CD14-positive monocyte (primary cell): ENCODE measurements at regions not wholly inside any gene's neighbourhood (a gene's known extent, or its start where the extent isn't known, plus 50 kb on each side); places are given as distances from the start of the nearest gene placed in this dataset.

ENCODE experiments used
- DNase-seq, 3 donors: peaks; one replicate each; pipeline ENCODE4 v3.0.0-alpha.2; 2011 to 2022
- H2AFZ ChIP-seq: 2 replicates; pipeline ENCODE4 v1.6.0; 2012; ENCODE audit warnings: mild to moderate bottlenecking, low read depth, low read length, inconsistent platforms; ENCODE audit not compliant: insufficient read depth, poor library complexity, severe bottlenecking
- H3K27ac ChIP-seq, 2 donors: 1 replicate in 1 of 2; 2 replicates in 1 of 2; pipeline ENCODE4 v1.5.1; 2012 to 2013; ENCODE audit warnings: low read length in 2 of 2, control low read depth in 1 of 2, inconsistent platforms in 1 of 2, low read depth in 1 of 2, mild to moderate bottlenecking in 1 of 2
- H3K27me3 ChIP-seq, 2 donors: one replicate each; pipeline versions ENCODE4 v1.6.0 to v1.6.1; 2011 to 2013; ENCODE audit warnings: low read length in 2 of 2; ENCODE audit not compliant: control insufficient read depth in 2 of 2, insufficient read depth in 2 of 2
- H3K36me3 ChIP-seq, 2 donors: replicated peaks in 1 of 2; 1 replicate in 1 of 2; 2 replicates in 1 of 2; pipeline versions ENCODE4 v1.5.1 to v1.6.1; 2012 to 2013; ENCODE audit warnings: low read length in 2 of 2, control low read depth in 1 of 2, inconsistent platforms in 1 of 2, mild to moderate bottlenecking in 1 of 2; ENCODE audit not compliant: insufficient read depth in 2 of 2, control insufficient read depth in 1 of 2
- H3K4me1 ChIP-seq, 2 donors: 1 replicate in 1 of 2; 2 replicates in 1 of 2; pipeline versions ENCODE4 v1.5.1 to v1.6.1; 2012 to 2013; ENCODE audit warnings: low read length in 2 of 2, control low read depth in 1 of 2, inconsistent platforms in 1 of 2, mild to moderate bottlenecking in 1 of 2, moderate library complexity in 1 of 2; ENCODE audit not compliant: insufficient read depth in 2 of 2, control insufficient read depth in 1 of 2
- H3K4me2 ChIP-seq: replicated peaks from 2 replicates; pipeline ENCODE3; 2012; ENCODE audit warnings: low read length, moderate library complexity, mild to moderate bottlenecking; ENCODE audit not compliant: poor library complexity, severe bottlenecking; ENCODE audit errors: extremely low read depth
- H3K4me3 ChIP-seq, 3 experiments: fragments of 200-600 bp in 1 of 3; sonication (generic) in 1 of 3; replicated peaks in 1 of 3; 1 replicate in 2 of 3; 2 replicates in 1 of 3; pipeline ENCODE4 v1.5.1; 2011 to 2013; ENCODE audit warnings: low read length in 3 of 3, mild to moderate bottlenecking in 3 of 3, control low read depth in 2 of 3, low read depth in 2 of 3, inconsistent platforms in 1 of 3, moderate library complexity in 1 of 3
- H3K79me2 ChIP-seq: 2 replicates; pipeline ENCODE4 v1.6.0; 2012; ENCODE audit warnings: mild to moderate bottlenecking, control low read depth, inconsistent platforms, low read length, moderate library complexity; ENCODE audit not compliant: insufficient read depth
- H3K9ac ChIP-seq: 2 replicates; pipeline ENCODE4 v1.6.0; 2017; ENCODE audit warnings: low read length, mild to moderate bottlenecking; ENCODE audit not compliant: insufficient read depth, poor library complexity, severe bottlenecking
- H3K9me3 ChIP-seq, 2 donors: replicated peaks in 1 of 2; 1 replicate in 1 of 2; 2 replicates in 1 of 2; pipeline versions ENCODE4 v1.5.1 to v1.6.1; 2012 to 2013; ENCODE audit warnings: low read length in 2 of 2, control low read depth in 1 of 2; ENCODE audit not compliant: control insufficient read depth in 1 of 2, insufficient read depth in 1 of 2
- H4K20me1 ChIP-seq: 2 replicates; pipeline ENCODE4 v1.6.0; 2012; ENCODE audit warnings: mild to moderate bottlenecking, low read length, control low read depth, moderate library complexity; ENCODE audit not compliant: insufficient read depth
- H3K27ac Mint-ChIP-seq, 7 donors: one replicate each; pipeline ENCODE4 v1.8.0; 2020; ENCODE audit warnings: mild to moderate bottlenecking in 7 of 7, mixed read lengths in 7 of 7, moderate library complexity in 6 of 7, inconsistent platforms in 2 of 7
- H3K27me3 Mint-ChIP-seq, 3 donors: one replicate each; pipeline ENCODE4 v1.8.0; 2021 to 2022; ENCODE audit warnings: low read depth in 3 of 3, mild to moderate bottlenecking in 3 of 3, mixed read lengths in 3 of 3, moderate library complexity in 3 of 3, inconsistent platforms in 1 of 3
- H3K36me3 Mint-ChIP-seq, 2 donors: one replicate each; pipeline ENCODE4 v1.8.0; 2020; ENCODE audit warnings: mixed read lengths in 2 of 2, inconsistent platforms in 1 of 2, mild to moderate bottlenecking in 1 of 2
- H3K4me1 Mint-ChIP-seq: one replicate; pipeline ENCODE4 v1.8.0; 2020; ENCODE audit warnings: mild to moderate bottlenecking, mixed read lengths
- H3K4me3 Mint-ChIP-seq, 2 donors: one replicate each; pipeline ENCODE4 v1.8.0; 2020; ENCODE audit warnings: mild to moderate bottlenecking in 2 of 2, mixed read lengths in 2 of 2, moderate library complexity in 1 of 2
- H3K9me3 Mint-ChIP-seq, 7 donors: one replicate each; pipeline ENCODE4 v1.8.0; 2020 to 2022; ENCODE audit warnings: mixed read lengths in 7 of 7, mild to moderate bottlenecking in 6 of 7, moderate library complexity in 6 of 7, inconsistent platforms in 2 of 7
- CTCF ChIP-seq: fragments of 200-600 bp; IDR thresholded peaks from one replicate; pipeline ENCODE4 v1.8.0; 2022; ENCODE audit warnings: antibody characterized with exemption, mild to moderate bottlenecking
- WGBS: methylation state at CpG from one replicate; pipeline ENCODE4 v1.1.5; 2013; ENCODE audit warnings: missing lambda C conversion rate; ENCODE audit not compliant: insufficient coverage; 5-methylcytosine and 5-hydroxymethylcytosine counted together
- intact Hi-C, 2 donors: fragments of 100-400 bp; cut with micrococcal nuclease; formaldehyde crosslinking; loops; one replicate each; pipeline versions ENCODE4 v1.15.0 to v1.15.1; 2023

DNA sequence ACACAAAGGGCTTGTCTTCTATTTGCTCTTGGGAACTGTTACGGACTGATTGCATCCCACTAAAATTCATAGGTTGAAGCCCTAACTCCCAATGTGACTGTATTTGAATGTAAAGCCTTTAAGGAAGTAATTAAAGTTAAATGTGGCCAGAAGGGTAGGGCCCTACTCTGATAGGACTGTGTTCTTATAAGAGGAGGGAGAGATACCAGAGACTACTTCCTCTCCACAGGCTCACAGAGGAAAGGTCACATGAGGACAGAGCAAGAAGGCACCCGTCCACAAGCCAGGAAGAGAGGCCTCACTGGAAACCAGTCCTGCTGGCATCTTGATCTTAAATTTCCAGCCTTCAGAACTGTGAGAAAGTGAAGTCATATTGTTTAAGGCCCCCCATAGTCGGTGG, 211.9 kb downstream of the CDH26 start:
- Histone ChIP-seq H4K20me1 (no peaks in the 10 kb centered on the region), H3K4me2 (no peak overlapping the region)
- H3K4me3 Mint-ChIP-seq: no peak overlapping the region

GRCh38 chr20:60171313-60171712, 213.1 kb downstream of the CDH26 start:
- no peak overlapping the region for H2AFZ ChIP-seq

More for the DNA sequence above, 211.9 kb downstream of the CDH26 start:
- intact Hi-C loops: no loop called here
- H3K27me3 ChIP-seq: no peaks in the 10 kb centered on the region
- no peaks in the 10 kb centered on the region for H3K27me3 Mint-ChIP-seq
- H3K36me3 Mint-ChIP-seq: peaks cover 8 to 17% of the 10 kb centered on the region in 2 donors
- peaks cover 0 to 9% of the 10 kb centered on the region in 2 donors for H3K36me3 ChIP-seq
- no CpG with 5 or more reads among the region's 3 CpGs for WGBS
- H3K9ac ChIP-seq: no peak overlapping the region
- DNase-seq: no peak
- H3K9me3 Mint-ChIP-seq: peaks cover 4 to 41% (median 12%) of the 10 kb centered on the region in 7 donors
- H3K4me1 ChIP-seq: peaks cover 0 to 5% of the 10 kb centered on the region in 2 donors
- no peak overlapping the region for H3K27ac ChIP-seq
- H3K27ac Mint-ChIP-seq: no peak overlapping the region
- H3K4me1 Mint-ChIP-seq: peaks cover 5% of the 10 kb centered on the region
- H3K9me3 ChIP-seq: peaks cover 12 to 22% of the 10 kb centered on the region in 2 donors
- no peak for TF ChIP-seq CTCF
- H3K4me3 ChIP-seq: no peak overlapping the region
- no peak overlapping the region for H2AFZ ChIP-seq
- H3K79me2 ChIP-seq: no peaks in the 10 kb centered on the region

More at GRCh38 chr20:60171313-60171712, 213.1 kb downstream of the CDH26 start:
- Histone ChIP-seq H3K79me2 (no peaks in the 10 kb centered on the region), H3K36me3 (peaks cover 0 to 9% of the 10 kb centered on the region in 2 donors), H3K4me1 (peaks cover 0 to 5% of the 10 kb centered on the region in 2 donors), H3K27me3 (no peaks in the 10 kb centered on the region), H3K9me3 (peaks cover 15 to 24% of the 10 kb centered on the region in 2 donors), H3K9ac (no peak overlapping the region), H3K4me2 (no peak overlapping the region), H4K20me1 (no peaks in the 10 kb centered on the region), H3K27ac (no peak overlapping the region), H3K4me3 (no peak overlapping the region)
- Mint-ChIP-seq H3K27ac (no peak overlapping the region), H3K9me3 (peaks cover 4 to 48% (median 19%) of the 10 kb centered on the region in 7 donors), H3K4me1 (peaks cover 5% of the 10 kb centered on the region), H3K4me3 (no peak overlapping the region), H3K27me3 (no peaks in the 10 kb centered on the region), H3K36me3 (peaks cover 8 to 17% of the 10 kb centered on the region in 2 donors)
- intact Hi-C loops: no loop called here
- DNase-seq: no peak
- TF ChIP-seq CTCF: no peak
